ENCODE measurements at regions not wholly inside any gene's neighbourhood (a gene's known extent, or its start where the extent isn't known, plus 50 kb on each side); places are given as distances from the start of the nearest gene placed in this dataset.

DNA sequence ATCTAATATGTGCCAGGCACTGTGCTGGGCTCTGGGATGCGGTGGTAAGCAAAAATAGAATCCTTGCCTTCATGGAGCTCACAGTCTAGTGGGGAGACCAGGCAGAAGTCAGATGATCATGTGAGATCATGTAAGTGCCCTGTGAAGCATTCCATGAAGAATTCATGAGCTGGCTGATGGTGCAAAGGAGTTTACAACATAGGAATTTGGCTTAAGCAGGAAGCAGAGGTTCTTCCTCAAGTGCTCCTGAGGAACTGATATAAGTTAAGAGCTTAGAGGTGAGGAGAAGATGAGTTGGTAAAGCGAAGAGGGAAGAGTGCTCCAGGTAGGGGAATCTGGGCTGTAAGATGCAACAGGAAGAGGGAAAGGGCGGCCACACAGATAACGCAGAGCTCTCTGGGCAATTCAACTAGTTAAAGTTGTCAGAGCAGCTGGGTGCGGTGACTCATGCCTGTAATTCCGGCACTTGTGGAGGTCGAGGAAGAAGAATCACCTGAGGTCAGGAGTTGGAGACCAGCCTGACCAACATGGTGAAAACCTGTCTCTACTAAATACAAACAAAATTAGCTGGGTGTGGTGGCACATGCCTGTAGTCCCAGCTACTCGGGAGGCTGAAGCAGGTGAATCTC, 78.5 kb upstream of the SPATA31D4 start:
- in situ Hi-C loops (cut with MboI), result loop anchor here (10.0 to 25.0 kb wide), 2 partner anchors 155 to 337 kb away; no protein-coding TSS in a partner anchor
- Histone ChIP-seq H3K36me3 (ENCODE audit: low read depth) (no peaks in the 10 kb centered on the region), H3K9ac (no peak overlapping the region), H2AFZ (no peak overlapping the region), H3K79me2 (ENCODE audit: insufficient read depth) (no peaks in the 10 kb centered on the region), H3K27ac (no peak overlapping the region), H3K4me3 (no peak overlapping the region), H3K4me2 (ENCODE audit: unreplicated experiment) (no peak overlapping the region), H3K27me3 (replicated peaks; ENCODE audit: insufficient read depth) (no peaks in the 10 kb centered on the region), H4K20me1 (ENCODE audit: insufficient read depth) (no peaks in the 10 kb centered on the region), H3K4me1 (ENCODE audit: insufficient read depth) (peaks cover 6% of the 10 kb centered on the region; the same call in 1 of the 2 replicates), H3F3A (ENCODE audit: insufficient read depth) (peaks cover 4% of the 10 kb centered on the region; the same call in 1 of the 2 replicates), H3K9me2 (ENCODE audit: insufficient read depth) (no peaks in the 10 kb centered on the region), H3K9me3 (ENCODE audit: low read depth) (no peaks in the 10 kb centered on the region)
- no peak for TF ChIP-seq EZH2phosphoT487 (IDR thresholded peaks at IDR 0.05; ENCODE audit: insufficient read depth, low read depth)
- no peak for TF ChIP-seq EZH2 (IDR thresholded peaks at IDR 0.05; ENCODE audit: insufficient read depth, poor library complexity, severe bottlenecking)
- DNase-seq, result no peak
- WGBS, 2 experiments (ENCODE audit: low coverage in 1 of 2, low lambda C conversion rate in 2 of 2, missing lambda C conversion rate in 2 of 2), result 87 to 90% methylated on average over 8 of the region's 8 CpGs

- Histone ChIP-seq H2AFZ (no peak overlapping the region), H3K4me3 (no peak overlapping the region), H4K20me1 (ENCODE audit: insufficient read depth) (no peaks in the 10 kb centered on the region), H3F3A (ENCODE audit: insufficient read depth) (peaks cover 4% of the 10 kb centered on the region; the same call in 1 of the 2 replicates), H3K27me3 (replicated peaks; ENCODE audit: insufficient read depth) (no peaks in the 10 kb centered on the region), H3K9me2 (ENCODE audit: insufficient read depth) (no peaks in the 10 kb centered on the region), H3K27ac (no peak overlapping the region), H3K4me2 (ENCODE audit: unreplicated experiment) (no peak overlapping the region), H3K4me1 (ENCODE audit: insufficient read depth) (peaks cover 13% of the 10 kb centered on the region), H3K9ac (no peak overlapping the region), H3K9me3 (ENCODE audit: low read depth) (no peaks in the 10 kb centered on the region), H3K79me2 (ENCODE audit: insufficient read depth) (no peaks in the 10 kb centered on the region), H3K36me3 (ENCODE audit: low read depth) (no peaks in the 10 kb centered on the region)
- TF ChIP-seq EZH2 (IDR thresholded peaks at IDR 0.05; ENCODE audit: insufficient read depth, poor library complexity, severe bottlenecking) (no peak), EZH2phosphoT487 (IDR thresholded peaks at IDR 0.05; ENCODE audit: insufficient read depth, low read depth) (no peak)
- 82 to 86% methylated on average over 6 of the region's 6 CpGs for WGBS, 2 experiments (ENCODE audit: low coverage in 1 of 2, low lambda C conversion rate in 2 of 2, missing lambda C conversion rate in 2 of 2)
- no peak for DNase-seq
- in situ Hi-C loops (cut with MboI), result no loop called here
These were observed 77.5 kb upstream of the SPATA31D4 start for GRCh38 chr9:81850724-81851123.

- H3K9me2 ChIP-seq (ENCODE audit: insufficient read depth), result no peaks in the 10 kb centered on the region
- no peaks in the 10 kb centered on the region for H3K36me3 ChIP-seq (ENCODE audit: low read depth)
- peaks cover 4% of the 10 kb centered on the region; the same call in 1 of the 2 replicates for H3F3A ChIP-seq (ENCODE audit: insufficient read depth)
- H3K4me3 ChIP-seq, result no peak overlapping the region
- no peaks in the 10 kb centered on the region for H3K9me3 ChIP-seq (ENCODE audit: low read depth)
- H3K27me3 ChIP-seq (replicated peaks; ENCODE audit: insufficient read depth), result no peaks in the 10 kb centered on the region
- H3K27ac ChIP-seq, result no peak overlapping the region
- WGBS, 2 experiments (ENCODE audit: low coverage in 1 of 2, low lambda C conversion rate in 2 of 2, missing lambda C conversion rate in 2 of 2), result 90 to 97% methylated on average over 5 of the region's 5 CpGs
- no peak for TF ChIP-seq EZH2 (IDR thresholded peaks at IDR 0.05; ENCODE audit: insufficient read depth, poor library complexity, severe bottlenecking)
- TF ChIP-seq EZH2phosphoT487 (IDR thresholded peaks at IDR 0.05; ENCODE audit: insufficient read depth, low read depth), result no peak
- no peaks in the 10 kb centered on the region for H3K79me2 ChIP-seq (ENCODE audit: insufficient read depth)
- H4K20me1 ChIP-seq (ENCODE audit: insufficient read depth), result no peaks in the 10 kb centered on the region
- H3K4me2 ChIP-seq (ENCODE audit: unreplicated experiment), result no peak overlapping the region
- no peak overlapping the region for H3K9ac ChIP-seq
- no peak for DNase-seq
- in situ Hi-C loops (cut with MboI), result no loop called here
- H3K4me1 ChIP-seq (ENCODE audit: insufficient read depth), result peaks cover 19% of the 10 kb centered on the region
- H2AFZ ChIP-seq, result no peak overlapping the region
These were observed 76.9 kb upstream of the SPATA31D4 start for GRCh38 chr9:81851340-81851739.

DNA sequence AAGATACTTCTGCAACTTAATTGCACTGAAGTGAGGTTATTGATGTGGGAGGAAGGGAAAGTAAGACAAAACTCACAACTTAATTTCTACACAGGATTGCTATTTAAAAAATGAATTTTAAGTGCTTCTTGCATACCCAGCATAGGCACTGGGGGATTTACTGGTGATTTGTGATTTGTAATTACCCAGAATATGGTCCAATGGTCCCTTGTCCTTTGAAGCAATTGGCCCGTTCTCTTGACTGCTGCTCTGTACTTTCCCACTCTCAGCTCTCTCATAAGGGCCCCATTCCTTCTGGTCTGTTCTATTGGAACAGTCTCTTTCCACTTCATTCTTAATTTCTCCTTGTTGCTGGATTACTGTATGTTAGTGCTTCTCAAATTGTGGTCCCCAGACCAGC, 75.4 kb upstream of the SPATA31D4 start:
- Histone ChIP-seq H3K27ac (no peak overlapping the region), H3K4me3 (no peak overlapping the region), H2AFZ (no peak overlapping the region), H3K9me3 (ENCODE audit: low read depth) (no peaks in the 10 kb centered on the region), H3K36me3 (ENCODE audit: low read depth) (no peaks in the 10 kb centered on the region), H3K79me2 (ENCODE audit: insufficient read depth) (no peaks in the 10 kb centered on the region), H3F3A (ENCODE audit: insufficient read depth) (peaks cover 4% of the 10 kb centered on the region; the same call in 1 of the 2 replicates), H3K4me2 (ENCODE audit: unreplicated experiment) (no peak overlapping the region), H4K20me1 (ENCODE audit: insufficient read depth) (no peaks in the 10 kb centered on the region), H3K4me1 (ENCODE audit: insufficient read depth) (peaks cover 19% of the 10 kb centered on the region), H3K9ac (no peak overlapping the region), H3K9me2 (ENCODE audit: insufficient read depth) (no peaks in the 10 kb centered on the region), H3K27me3 (replicated peaks; ENCODE audit: insufficient read depth) (no peaks in the 10 kb centered on the region)
- no peak for DNase-seq
- in situ Hi-C loops (cut with MboI), result no loop called here
- 96 to 100% methylated on average over 1 of the region's 1 CpG for WGBS, 2 experiments (ENCODE audit: low coverage in 1 of 2, low lambda C conversion rate in 2 of 2, missing lambda C conversion rate in 2 of 2)
- TF ChIP-seq EZH2 (IDR thresholded peaks at IDR 0.05; ENCODE audit: insufficient read depth, poor library complexity, severe bottlenecking), result no peak
- TF ChIP-seq EZH2phosphoT487 (IDR thresholded peaks at IDR 0.05; ENCODE audit: insufficient read depth, low read depth), result no peak

Measured in GM23248 (cell line).